Prostate gland (tissue), 2 donors: ENCODE measurements at regions not wholly inside any gene's neighbourhood (a gene's known extent, or its start where the extent isn't known, plus 50 kb on each side); places are given as distances from the start of the nearest gene placed in this dataset.
"Not testable (repeated sequence)": the region's sequence is repeated elsewhere in the genome, so short reads cannot be mapped to it uniquely, and the experiment has no call there.

Source experiments
- DNase-seq: peaks from one replicate; pipeline ENCODE4 v3.0.0-alpha.2; 2019; ENCODE audit warnings: low spot score
- H3K27ac ChIP-seq, 2 donors: fragments of 200-600 bp; sonication (generic); 2 replicates each; pipeline ENCODE4 v1.5.1; 2017 to 2019
- H3K27me3 ChIP-seq: fragments of 200-600 bp; sonication (generic); replicated peaks from 2 replicates; pipeline ENCODE4 v1.5.1; 2019; ENCODE audit not compliant: insufficient read depth
- H3K36me3 ChIP-seq, 2 donors: fragments of 200-600 bp; sonication (generic); 1 replicate in 1 of 2; 2 replicates in 1 of 2; pipeline versions ENCODE4 v1.5.1 to v1.8.1; 2017 to 2019
- H3K4me1 ChIP-seq: fragments of 200-600 bp; sonication (generic); replicated peaks from 2 replicates; pipeline ENCODE4 v1.5.1; 2019
- H3K4me3 ChIP-seq, 2 donors: fragments of 200-600 bp; sonication (generic); 2 replicates each; pipeline ENCODE4 v1.5.1; 2017 to 2019
- H3K9me3 ChIP-seq: fragments of 200-600 bp; sonication (generic); 2 replicates; pipeline ENCODE4 v1.5.1; 2017
- POLR2A ChIP-seq: fragments of 450-650 bp; IDR thresholded peaks from one replicate; pipeline ENCODE4 v1.6.1; 2016; ENCODE audit warnings: antibody characterized with exemption, mild to moderate bottlenecking
- POLR2AphosphoS5 ChIP-seq: sonication (generic); formaldehyde crosslinking; IDR thresholded peaks from one replicate; pipeline ENCODE4 v1.6.1; 2017; ENCODE audit warnings: antibody characterized with exemption
- WGBS: methylation state at CpG from one replicate; pipeline ENCODE4 v1.1.5; 2018; 5-methylcytosine and 5-hydroxymethylcytosine counted together
- intact Hi-C: fragments of 100-400 bp; cut with DNase I; formaldehyde crosslinking; loops from one replicate; pipeline ENCODE4 v1.14.2; 2022
- TF ChIP-seq, protein P1 (sequence below), 4 experiments: fragments of 200-600 bp in 2 of 4; fragments of 450-650 bp in 2 of 4; sonication (generic) in 2 of 4; IDR thresholded peaks; 1 replicate in 3 of 4; 2 replicates in 1 of 4; pipeline ENCODE4 v1.5.1; 2016 to 2019; ENCODE audit warnings: antibody characterized with exemption in 4 of 4, mild to moderate bottlenecking in 2 of 4, moderate library complexity in 2 of 4

DNA sequence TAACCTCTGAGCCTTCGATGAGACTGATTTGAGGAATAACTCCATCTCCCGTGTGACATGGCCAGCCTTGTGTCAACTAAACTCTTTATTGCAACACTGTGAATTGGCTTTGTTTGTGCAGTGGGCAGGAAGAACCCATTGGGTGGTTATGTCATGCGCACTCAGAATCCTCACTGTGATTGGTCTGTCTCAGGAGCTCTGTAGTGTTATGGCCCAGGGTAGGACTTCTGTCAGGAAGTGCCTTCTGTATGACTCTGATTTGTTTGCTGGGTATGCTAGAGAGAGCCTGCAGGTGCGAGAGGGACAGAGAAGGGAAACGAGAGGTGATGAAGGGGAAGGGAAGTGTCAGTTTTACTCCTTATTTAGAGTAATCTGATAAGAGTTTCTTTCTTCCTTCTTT, 71.5 kb upstream of the DCD start:
- Histone ChIP-seq H3K4me1 (no peaks in the 10 kb centered on the region), H3K27ac (no peak overlapping the region), H3K9me3 (no peaks in the 10 kb centered on the region), H3K4me3 (no peak overlapping the region), H3K27me3 (no peaks in the 10 kb centered on the region), H3K36me3 (no peaks in the 10 kb centered on the region)
- intact Hi-C loops = no loop called here
- TF ChIP-seq POLR2AphosphoS5 (no peak), POLR2A (no peak)
- TF ChIP-seq, protein P1, sequence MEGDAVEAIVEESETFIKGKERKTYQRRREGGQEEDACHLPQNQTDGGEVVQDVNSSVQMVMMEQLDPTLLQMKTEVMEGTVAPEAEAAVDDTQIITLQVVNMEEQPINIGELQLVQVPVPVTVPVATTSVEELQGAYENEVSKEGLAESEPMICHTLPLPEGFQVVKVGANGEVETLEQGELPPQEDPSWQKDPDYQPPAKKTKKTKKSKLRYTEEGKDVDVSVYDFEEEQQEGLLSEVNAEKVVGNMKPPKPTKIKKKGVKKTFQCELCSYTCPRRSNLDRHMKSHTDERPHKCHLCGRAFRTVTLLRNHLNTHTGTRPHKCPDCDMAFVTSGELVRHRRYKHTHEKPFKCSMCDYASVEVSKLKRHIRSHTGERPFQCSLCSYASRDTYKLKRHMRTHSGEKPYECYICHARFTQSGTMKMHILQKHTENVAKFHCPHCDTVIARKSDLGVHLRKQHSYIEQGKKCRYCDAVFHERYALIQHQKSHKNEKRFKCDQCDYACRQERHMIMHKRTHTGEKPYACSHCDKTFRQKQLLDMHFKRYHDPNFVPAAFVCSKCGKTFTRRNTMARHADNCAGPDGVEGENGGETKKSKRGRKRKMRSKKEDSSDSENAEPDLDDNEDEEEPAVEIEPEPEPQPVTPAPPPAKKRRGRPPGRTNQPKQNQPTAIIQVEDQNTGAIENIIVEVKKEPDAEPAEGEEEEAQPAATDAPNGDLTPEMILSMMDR (IDR thresholded peaks at IDR 0.05) = no peak
- WGBS = 71% methylated on average over 5 of the region's 5 CpGs
- DNase-seq = no peak

DNA sequence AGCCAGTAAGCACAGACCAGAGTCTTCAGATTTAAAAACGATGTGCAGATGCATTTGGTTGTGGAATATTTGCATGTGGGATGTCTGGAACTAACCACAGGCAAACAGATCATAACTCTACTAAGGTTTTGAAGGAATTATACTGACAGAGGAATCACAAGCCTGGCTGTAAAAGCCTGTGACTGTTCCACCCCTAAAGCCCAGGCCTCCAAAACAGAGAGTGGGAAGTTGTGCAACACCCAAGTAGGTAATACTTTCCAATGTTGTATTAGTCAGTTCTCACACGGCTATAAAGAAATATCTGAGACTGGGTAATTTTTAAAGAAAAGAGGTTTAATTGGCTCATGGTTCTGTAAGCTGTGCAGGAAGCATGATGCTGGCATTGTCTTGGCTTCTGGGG, 68.1 kb upstream of the DCD start:
- Histone ChIP-seq H3K27ac (no peak overlapping the region), H3K4me1 (no peaks in the 10 kb centered on the region), H3K27me3 (no peaks in the 10 kb centered on the region), H3K4me3 (no peak overlapping the region), H3K36me3 (no peaks in the 10 kb centered on the region), H3K9me3 (no peaks in the 10 kb centered on the region)
- DNase-seq = no peak
- intact Hi-C loops = no loop called here
- TF ChIP-seq POLR2AphosphoS5 = no peak
- TF ChIP-seq, protein P1 (IDR thresholded peaks at IDR 0.05) = no peak
- TF ChIP-seq POLR2A = no peak
- WGBS = 21% methylated on average over 2 of the region's 2 CpGs

DNA sequence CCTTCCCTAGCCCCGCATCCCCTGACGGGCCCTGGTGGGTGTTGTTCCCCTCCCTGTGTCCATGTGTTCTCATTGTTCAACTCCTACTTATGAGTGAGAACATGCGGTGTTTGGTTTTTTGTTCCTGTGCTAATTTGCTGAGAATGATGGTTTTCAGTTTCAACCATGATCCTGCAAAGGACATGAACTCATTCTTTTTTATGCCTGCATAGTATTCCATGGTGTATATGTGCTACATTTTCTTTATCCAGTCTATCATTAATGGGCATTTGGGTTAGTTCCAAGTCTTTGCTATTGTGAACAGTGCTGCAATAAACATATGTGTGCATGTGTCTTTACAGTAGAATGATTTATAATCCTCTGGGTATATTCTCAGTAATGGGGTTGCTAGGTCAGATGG, 65.7 kb upstream of the DCD start:
- H3K4me1 ChIP-seq, H3K4me3 ChIP-seq, H3K36me3 ChIP-seq, H3K27me3 ChIP-seq, DNase-seq, intact Hi-C loops, H3K9me3 ChIP-seq, H3K27ac ChIP-seq: not testable (repeated sequence)
- 66% methylated on average over 3 of the region's 3 CpGs for WGBS

DNA sequence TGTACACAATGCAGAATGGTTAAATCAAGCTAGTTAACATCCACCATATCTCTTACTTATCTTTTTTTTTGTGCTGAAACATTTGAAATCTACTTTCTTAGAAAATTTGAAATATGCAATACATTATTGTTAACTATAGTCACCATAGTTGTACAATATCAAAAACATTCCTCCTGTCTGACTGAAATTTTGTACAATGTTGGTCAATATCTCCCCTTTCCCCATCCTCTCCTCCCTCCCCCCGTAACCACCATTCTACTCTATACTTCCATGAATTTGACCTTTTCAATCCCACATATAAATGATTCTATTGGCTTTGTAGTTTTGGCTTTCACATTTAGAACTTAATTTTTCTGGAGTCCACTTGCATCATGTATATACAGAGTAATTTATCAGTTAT, 63.5 kb upstream of the DCD start:
- H3K4me3 ChIP-seq = no peak overlapping the region
- H3K9me3 ChIP-seq = no peaks in the 10 kb centered on the region
- H3K27me3 ChIP-seq = no peaks in the 10 kb centered on the region
- H3K4me1 ChIP-seq = no peaks in the 10 kb centered on the region
- no peak overlapping the region for H3K27ac ChIP-seq
- DNase-seq = no peak
- intact Hi-C loops = no loop called here
- no peaks in the 10 kb centered on the region for H3K36me3 ChIP-seq
- 85% methylated on average over 1 of the region's 1 CpG for WGBS
- TF ChIP-seq POLR2A (no peak), POLR2AphosphoS5 (no peak)
- TF ChIP-seq, protein P1 (IDR thresholded peaks at IDR 0.05) = no peak

DNA sequence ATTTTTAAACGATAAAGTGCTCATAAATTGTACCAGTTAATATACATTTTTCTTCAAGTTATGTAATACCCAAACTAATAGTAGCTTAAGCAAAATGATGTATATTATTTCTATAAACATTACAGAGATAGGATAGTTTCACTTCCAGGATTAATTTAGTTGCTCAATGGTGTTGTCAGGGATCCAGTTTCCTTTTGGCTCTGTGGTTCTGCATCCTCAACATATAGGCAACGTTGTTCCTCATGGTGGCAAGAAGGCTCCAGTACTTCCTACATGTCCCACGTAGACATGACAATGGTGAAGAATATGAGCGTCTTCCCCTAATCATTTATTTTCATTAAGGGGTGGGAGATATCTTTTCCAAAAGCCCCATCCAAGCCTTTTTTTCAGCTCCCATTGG, 60.7 kb upstream of the DCD start:
- Histone ChIP-seq H3K4me3 (no peak overlapping the region), H3K27me3 (no peaks in the 10 kb centered on the region), H3K27ac (no peak overlapping the region), H3K36me3 (no peaks in the 10 kb centered on the region), H3K4me1 (no peaks in the 10 kb centered on the region), H3K9me3 (no peaks in the 10 kb centered on the region)
- WGBS = 89% methylated on average over 4 of the region's 4 CpGs
- TF ChIP-seq POLR2A = no peak
- TF ChIP-seq POLR2AphosphoS5 = no peak
- TF ChIP-seq, protein P1 (IDR thresholded peaks at IDR 0.05) = no peak
- intact Hi-C loops = no loop called here
- no peak for DNase-seq
